ENCODE measurements at regions not wholly inside any gene's neighbourhood (a gene's known extent, or its start where the extent isn't known, plus 50 kb on each side); places are given as distances from the start of the nearest gene placed in this dataset.
A peak's percentile ranks its signal among the peaks of the same experiment; 100 is the strongest.
"Not testable (repeated sequence)": the region's sequence is repeated elsewhere in the genome, so short reads cannot be mapped to it uniquely, and the experiment has no call there.

- no peak for DNase-seq (ENCODE audit: low read depth, low spot score)
Observed at GRCh38 chr2:198311020-198311419, 506.6 kb downstream of the PLCL1 start.

GRCh38 chr2:198309673-198310280, 505.4 kb downstream of the PLCL1 start:
- DNase-seq (ENCODE audit: low read depth, low spot score): peak; percentile 48

More at GRCh38 chr2:198311020-198311419, 506.6 kb downstream of the PLCL1 start:
- H3K4me3 ChIP-seq (ENCODE audit: low read length): no peak overlapping the region

GRCh38 chr2:198309081-198309480, 504.7 kb downstream of the PLCL1 start:
- no peak overlapping the region for H3K4me3 ChIP-seq (ENCODE audit: low read length)
- DNase-seq (ENCODE audit: low read depth, low spot score): no peak

More at GRCh38 chr2:198309673-198310280, 505.4 kb downstream of the PLCL1 start:
- H3K4me3 ChIP-seq (ENCODE audit: low read length): no peak overlapping the region

GRCh38 chr2:198308368-198308767, 504.0 kb downstream of the PLCL1 start:
- H3K4me3 ChIP-seq (ENCODE audit: low read length): no peak overlapping the region
- no peak for DNase-seq (ENCODE audit: low read depth, low spot score)

GRCh38 chr2:198307093-198307492, 502.7 kb downstream of the PLCL1 start:
- no peak for DNase-seq (ENCODE audit: low read depth, low spot score)
- no peak overlapping the region for H3K4me3 ChIP-seq (ENCODE audit: low read length)

- DNase-seq (ENCODE audit: low read depth, low spot score): no peak
- H3K4me3 ChIP-seq (ENCODE audit: low read length): no peak overlapping the region
Observed at GRCh38 chr2:198304859-198305258, 500.5 kb downstream of the PLCL1 start.

GRCh38 chr2:198297350-198297749, 493.0 kb downstream of the PLCL1 start:
- DNase-seq (ENCODE audit: low read depth, low spot score): no peak
- H3K4me3 ChIP-seq (ENCODE audit: low read length): no peak overlapping the region

GRCh38 chr2:198296665-198297308, 492.4 kb downstream of the PLCL1 start:
- DNase-seq (ENCODE audit: low read depth, low spot score): peak; percentile 71
- no peak overlapping the region for H3K4me3 ChIP-seq (ENCODE audit: low read length)

GRCh38 chr2:198293281-198293680, 488.9 kb downstream of the PLCL1 start:
- no peak for DNase-seq (ENCODE audit: low read depth, low spot score)
- no peak overlapping the region for H3K4me3 ChIP-seq (ENCODE audit: low read length)

GRCh38 chr2:198289811-198290210, 485.4 kb downstream of the PLCL1 start:
- H3K4me3 ChIP-seq (ENCODE audit: low read length): no peak overlapping the region
- DNase-seq (ENCODE audit: low read depth, low spot score): no peak

GRCh38 chr2:198287706-198288105, 483.3 kb downstream of the PLCL1 start:
- H3K4me3 ChIP-seq (ENCODE audit: low read length): no peak overlapping the region
- DNase-seq (ENCODE audit: low read depth, low spot score): no peak

- no peak for DNase-seq (ENCODE audit: low read depth, low spot score)
- no peak overlapping the region for H3K4me3 ChIP-seq (ENCODE audit: low read length)
Observed at GRCh38 chr2:198285216-198285615, 480.8 kb downstream of the PLCL1 start.

- no peak overlapping the region for H3K4me3 ChIP-seq (ENCODE audit: low read length)
- no peak for DNase-seq (ENCODE audit: low read depth, low spot score)
Observed at GRCh38 chr2:198283146-198283545, 478.8 kb downstream of the PLCL1 start.

- H3K4me3 ChIP-seq (ENCODE audit: low read length): no peak overlapping the region
- DNase-seq (ENCODE audit: low read depth, low spot score): no peak
Observed at GRCh38 chr2:198282061-198282460, 477.7 kb downstream of the PLCL1 start.

GRCh38 chr2:198280145-198280544, 475.8 kb downstream of the PLCL1 start:
- H3K4me3 ChIP-seq (ENCODE audit: low read length): no peak overlapping the region
- DNase-seq (ENCODE audit: low read depth, low spot score): no peak

GRCh38 chr2:198279026-198279425, 474.6 kb downstream of the PLCL1 start:
- no peak overlapping the region for H3K4me3 ChIP-seq (ENCODE audit: low read length)
- no peak for DNase-seq (ENCODE audit: low read depth, low spot score)

GRCh38 chr2:198277181-198277580, 472.8 kb downstream of the PLCL1 start:
- no peak for DNase-seq (ENCODE audit: low read depth, low spot score)
- no peak overlapping the region for H3K4me3 ChIP-seq (ENCODE audit: low read length)

GRCh38 chr2:198273660-198274059, 469.3 kb downstream of the PLCL1 start:
- no peak for DNase-seq (ENCODE audit: low read depth, low spot score)
- no peak overlapping the region for H3K4me3 ChIP-seq (ENCODE audit: low read length)

GRCh38 chr2:198270157-198270556, 465.8 kb downstream of the PLCL1 start:
- DNase-seq (ENCODE audit: low read depth, low spot score); H3K4me3 ChIP-seq (ENCODE audit: low read length): not testable (repeated sequence)

GRCh38 chr2:198268519-198268918, 464.1 kb downstream of the PLCL1 start:
- H3K4me3 ChIP-seq (ENCODE audit: low read length): no peak overlapping the region
- no peak for DNase-seq (ENCODE audit: low read depth, low spot score)

GRCh38 chr2:198259496-198259895, 455.1 kb downstream of the PLCL1 start:
- no peak for DNase-seq (ENCODE audit: low read depth, low spot score)
- H3K4me3 ChIP-seq (ENCODE audit: low read length): no peak overlapping the region
